PC-9 (cell line): ENCODE measurements at regions not wholly inside any gene's neighbourhood (a gene's known extent, or its start where the extent isn't known, plus 50 kb on each side); places are given as distances from the start of the nearest gene placed in this dataset.

Experiments
- BruUV-seq: library from RNA; stranded (reverse); fragments of 400-500 nt; replicated peaks from 2 replicates; lab custom pipeline; 2021; lab: Mats Ljungman, UMichigan
- CTCF ChIA-PET: fragments of 300-600 bp; sonication (Branson Sonifier 250); formaldehyde crosslinking; loops from one replicate; lab custom pipeline; 2022; ENCODE audit warnings: antibody characterized with exemption; lab: Charles Lee
- POLR2A ChIA-PET: fragments of 300-600 bp; sonication (Branson Sonifier 250); formaldehyde crosslinking; loops from one replicate; lab custom pipeline; 2022; ENCODE audit warnings: antibody characterized with exemption; ENCODE audit not compliant: unreplicated experiment; lab: Charles Lee
- DNase-seq, 2 experiments: peaks; one replicate each; pipeline versions ENCODE4 v3.0.0 to v3.0.0-alpha.2; 2015 to 2022; ENCODE audit warnings: mixed read lengths in 1 of 2
- H2AFZ ChIP-seq: fragments of 200-600 bp; sonication (generic); 2 replicates; pipeline ENCODE4 v1.8.1; 2017; ENCODE audit warnings: antibody characterized with exemption
- H3F3A ChIP-seq: fragments of 200-600 bp; sonication (generic); 2 replicates; pipeline ENCODE4 v1.8.1; 2017; ENCODE audit warnings: antibody characterized with exemption, mild to moderate bottlenecking, low read depth; ENCODE audit not compliant: insufficient read depth
- H3K27ac ChIP-seq: fragments of 200-600 bp; sonication (generic); 2 replicates; pipeline ENCODE4 v1.6.1; 2016; ENCODE audit warnings: mixed run types
- H3K27me3 ChIP-seq: fragments of 200-600 bp; sonication (generic); 2 replicates; pipeline ENCODE4 v1.6.1; 2016; ENCODE audit warnings: low read depth, mixed run types; ENCODE audit not compliant: insufficient read depth
- H3K36me3 ChIP-seq: fragments of 200-600 bp; sonication (generic); 2 replicates; pipeline ENCODE4 v1.6.1; 2016; ENCODE audit warnings: low read depth, mixed run types
- H3K4me1 ChIP-seq: fragments of 200-600 bp; sonication (generic); replicated peaks from 2 replicates; pipeline ENCODE4 v1.6.1; 2016; ENCODE audit warnings: mixed run types; ENCODE audit not compliant: insufficient read depth
- H3K4me2 ChIP-seq: fragments of 200-600 bp; sonication (generic); 2 replicates; pipeline ENCODE4 v1.6.1; 2017; ENCODE audit warnings: mixed run types
- H3K4me3 ChIP-seq: fragments of 200-600 bp; sonication (generic); 2 replicates; pipeline ENCODE4 v1.6.1; 2016; ENCODE audit warnings: mixed run types
- H3K79me2 ChIP-seq: fragments of 200-600 bp; sonication (generic); 2 replicates; pipeline ENCODE4 v1.6.1; 2017; ENCODE audit warnings: low read depth, mixed run types
- H3K9me2 ChIP-seq: fragments of 200-600 bp; sonication (generic); 2 replicates; pipeline ENCODE4 v1.8.1; 2017; ENCODE audit warnings: mild to moderate bottlenecking; ENCODE audit not compliant: insufficient read depth
- H3K9me3 ChIP-seq: fragments of 200-600 bp; sonication (generic); 2 replicates; pipeline ENCODE4 v1.8.1; 2016; ENCODE audit warnings: low read depth; ENCODE audit not compliant: insufficient read depth
- H4K20me1 ChIP-seq: fragments of 200-600 bp; sonication (generic); 2 replicates; pipeline ENCODE4 v1.8.1; 2017; ENCODE audit not compliant: insufficient read depth
- EZH2 ChIP-seq: fragments of 200-600 bp; sonication (generic); IDR thresholded peaks from 2 replicates; pipeline ENCODE4 v1.8.0; 2017; ENCODE audit warnings: antibody characterized with exemption, low read depth
- intact Hi-C: fragments of 100-400 bp; cut with micrococcal nuclease; formaldehyde crosslinking; loops from one replicate; pipeline ENCODE4 v1.10.0; 2022; ENCODE audit not compliant: unreplicated experiment
- TF ChIP-seq, protein P1 (sequence below): fragments of 200-600 bp; sonication (generic); conservative IDR thresholded peaks from 2 replicates; pipeline ENCODE4 v1.6.1; 2017; ENCODE audit warnings: mixed run types, antibody characterized with exemption, mild to moderate bottlenecking, moderate library complexity

DNA sequence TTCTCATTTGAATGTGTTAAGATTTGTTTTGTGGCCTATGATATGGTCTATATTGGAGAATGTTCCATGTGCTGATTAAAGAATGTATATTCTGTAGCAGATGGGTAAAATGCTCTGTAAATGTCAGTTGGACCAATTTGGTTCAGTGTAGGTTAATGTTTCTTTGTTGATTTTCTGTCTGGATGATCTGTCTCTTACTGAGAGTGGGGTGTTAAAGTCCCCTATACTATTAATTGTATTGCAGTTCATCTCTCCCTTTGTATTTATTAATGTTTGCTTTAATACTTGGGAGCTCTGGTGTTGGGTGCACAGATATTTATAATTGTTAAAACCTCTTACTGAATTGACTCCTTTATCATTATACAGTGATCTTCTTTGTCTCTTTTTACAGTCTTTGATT lies 584.5 kb downstream of the NUF2 start:
- POLR2A ChIA-PET: no interaction called here
- Histone ChIP-seq H3K9me2 (no peaks in the 10 kb centered on the region), H3K4me1 (no peaks in the 10 kb centered on the region), H3K9me3 (no peaks in the 10 kb centered on the region), H3K27ac (no peak overlapping the region), H4K20me1 (no peaks in the 10 kb centered on the region), H3K79me2 (no peaks in the 10 kb centered on the region), H3K36me3 (no peaks in the 10 kb centered on the region), H3K27me3 (no peaks in the 10 kb centered on the region), H3K4me3 (no peak overlapping the region), H3F3A (no peaks in the 10 kb centered on the region), H2AFZ (no peak overlapping the region), H3K4me2 (no peak overlapping the region)
- DNase-seq: no peak
- CTCF ChIA-PET: no interaction called here
- no TSS peak for BruUV-seq
- intact Hi-C loops: no loop called here
- no peak for TF ChIP-seq EZH2
- TF ChIP-seq, protein P1, sequence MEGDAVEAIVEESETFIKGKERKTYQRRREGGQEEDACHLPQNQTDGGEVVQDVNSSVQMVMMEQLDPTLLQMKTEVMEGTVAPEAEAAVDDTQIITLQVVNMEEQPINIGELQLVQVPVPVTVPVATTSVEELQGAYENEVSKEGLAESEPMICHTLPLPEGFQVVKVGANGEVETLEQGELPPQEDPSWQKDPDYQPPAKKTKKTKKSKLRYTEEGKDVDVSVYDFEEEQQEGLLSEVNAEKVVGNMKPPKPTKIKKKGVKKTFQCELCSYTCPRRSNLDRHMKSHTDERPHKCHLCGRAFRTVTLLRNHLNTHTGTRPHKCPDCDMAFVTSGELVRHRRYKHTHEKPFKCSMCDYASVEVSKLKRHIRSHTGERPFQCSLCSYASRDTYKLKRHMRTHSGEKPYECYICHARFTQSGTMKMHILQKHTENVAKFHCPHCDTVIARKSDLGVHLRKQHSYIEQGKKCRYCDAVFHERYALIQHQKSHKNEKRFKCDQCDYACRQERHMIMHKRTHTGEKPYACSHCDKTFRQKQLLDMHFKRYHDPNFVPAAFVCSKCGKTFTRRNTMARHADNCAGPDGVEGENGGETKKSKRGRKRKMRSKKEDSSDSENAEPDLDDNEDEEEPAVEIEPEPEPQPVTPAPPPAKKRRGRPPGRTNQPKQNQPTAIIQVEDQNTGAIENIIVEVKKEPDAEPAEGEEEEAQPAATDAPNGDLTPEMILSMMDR: no peak

DNA sequence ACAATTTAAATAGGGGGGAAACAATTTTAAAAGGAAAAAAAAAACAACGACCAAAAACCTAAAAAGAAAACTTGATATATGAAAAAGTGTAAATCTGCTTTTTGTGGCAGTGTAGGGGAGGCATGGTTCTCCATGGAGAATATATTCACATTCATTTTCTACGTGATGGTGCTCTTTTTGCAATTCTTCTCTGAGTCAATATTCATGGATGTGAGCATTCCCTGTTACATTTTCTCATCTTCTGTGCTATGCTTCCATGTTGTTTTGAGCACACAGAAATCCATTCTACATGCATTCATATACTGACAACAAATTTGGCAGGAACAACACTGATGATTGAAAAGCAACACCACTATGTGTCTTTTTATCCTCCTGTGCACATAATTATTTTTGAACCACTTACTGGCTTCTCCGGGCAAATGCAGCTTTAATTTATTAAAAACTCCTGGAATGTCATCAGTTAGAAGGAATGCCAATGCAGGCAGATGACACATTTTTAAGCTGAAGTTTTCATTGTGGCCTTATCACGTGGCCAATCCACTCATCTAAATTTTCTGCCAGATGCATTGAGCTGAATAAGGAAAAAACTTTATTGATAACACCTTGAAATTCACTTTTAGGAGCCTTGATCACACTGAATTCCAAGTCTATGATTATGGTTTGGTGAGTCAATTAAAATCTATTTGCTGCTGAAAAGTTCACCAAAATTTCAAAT lies 590.6 kb downstream of the NUF2 start:
- no TSS peak for BruUV-seq

DNA sequence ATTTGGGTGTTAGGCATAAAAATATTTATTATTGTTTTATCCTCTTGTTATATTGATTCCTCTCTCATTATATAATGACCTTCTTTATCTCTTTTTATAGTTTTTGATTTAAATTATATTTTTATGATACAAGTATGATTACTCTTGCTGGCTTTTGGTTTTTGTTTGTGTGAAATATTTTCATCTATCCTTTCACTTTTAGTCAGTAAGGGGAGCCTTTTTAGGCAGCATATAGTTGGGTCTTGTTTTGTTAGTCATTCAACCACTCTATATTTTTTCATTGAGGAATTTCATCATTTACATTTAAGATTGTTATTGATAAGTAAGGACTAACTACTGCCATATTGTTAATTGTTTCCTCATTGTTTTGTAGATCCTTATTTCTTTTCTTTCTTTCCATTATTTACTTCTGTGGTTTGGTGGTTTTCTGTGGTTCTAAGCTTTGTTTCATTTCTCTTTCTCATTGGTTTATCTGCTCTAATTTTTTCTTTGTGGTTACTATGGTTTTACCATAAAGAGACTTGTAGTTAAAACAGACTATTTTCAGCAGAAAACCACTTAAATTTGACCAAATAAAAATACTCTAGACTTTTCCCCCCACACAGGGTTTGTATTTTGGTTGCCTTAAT lies 593.1 kb downstream of the NUF2 start:
- Histone ChIP-seq H3K4me3 (no peak overlapping the region), H4K20me1 (no peaks in the 10 kb centered on the region), H3K27ac (no peak overlapping the region), H3F3A (no peaks in the 10 kb centered on the region), H3K4me2 (no peak overlapping the region), H3K27me3 (no peaks in the 10 kb centered on the region), H3K79me2 (no peaks in the 10 kb centered on the region), H2AFZ (no peak overlapping the region), H3K9me3 (no peaks in the 10 kb centered on the region; the same call in 1 of the 2 replicates), H3K4me1 (no peaks in the 10 kb centered on the region), H3K9me2 (no peaks in the 10 kb centered on the region), H3K36me3 (no peaks in the 10 kb centered on the region)
- CTCF ChIA-PET: no interaction called here
- TF ChIP-seq, protein P1: no peak
- TF ChIP-seq EZH2: no peak
- POLR2A ChIA-PET: no interaction called here
- intact Hi-C loops: no loop called here
- no TSS peak for BruUV-seq
- no peak for DNase-seq

More for the DNA sequence above, 590.6 kb downstream of the NUF2 start:
- TF ChIP-seq, protein P1: no peak
- no peak for TF ChIP-seq EZH2
- Histone ChIP-seq H3K4me2 (no peak overlapping the region), H3K27ac (no peak overlapping the region), H3F3A (no peaks in the 10 kb centered on the region), H2AFZ (no peak overlapping the region), H4K20me1 (no peaks in the 10 kb centered on the region), H3K4me3 (no peak overlapping the region), H3K9me3 (no peaks in the 10 kb centered on the region; the same call in 1 of the 2 replicates), H3K4me1 (no peaks in the 10 kb centered on the region), H3K27me3 (no peaks in the 10 kb centered on the region), H3K79me2 (no peaks in the 10 kb centered on the region), H3K36me3 (no peaks in the 10 kb centered on the region), H3K9me2 (no peaks in the 10 kb centered on the region)
- intact Hi-C loops: no loop called here
- POLR2A ChIA-PET: no interaction called here
- no peak for DNase-seq
- CTCF ChIA-PET: no interaction called here
